ENCODE measurements at regions not wholly inside any gene's neighbourhood (a gene's known extent, or its start where the extent isn't known, plus 50 kb on each side); places are given as distances from the start of the nearest gene placed in this dataset.

DNA sequence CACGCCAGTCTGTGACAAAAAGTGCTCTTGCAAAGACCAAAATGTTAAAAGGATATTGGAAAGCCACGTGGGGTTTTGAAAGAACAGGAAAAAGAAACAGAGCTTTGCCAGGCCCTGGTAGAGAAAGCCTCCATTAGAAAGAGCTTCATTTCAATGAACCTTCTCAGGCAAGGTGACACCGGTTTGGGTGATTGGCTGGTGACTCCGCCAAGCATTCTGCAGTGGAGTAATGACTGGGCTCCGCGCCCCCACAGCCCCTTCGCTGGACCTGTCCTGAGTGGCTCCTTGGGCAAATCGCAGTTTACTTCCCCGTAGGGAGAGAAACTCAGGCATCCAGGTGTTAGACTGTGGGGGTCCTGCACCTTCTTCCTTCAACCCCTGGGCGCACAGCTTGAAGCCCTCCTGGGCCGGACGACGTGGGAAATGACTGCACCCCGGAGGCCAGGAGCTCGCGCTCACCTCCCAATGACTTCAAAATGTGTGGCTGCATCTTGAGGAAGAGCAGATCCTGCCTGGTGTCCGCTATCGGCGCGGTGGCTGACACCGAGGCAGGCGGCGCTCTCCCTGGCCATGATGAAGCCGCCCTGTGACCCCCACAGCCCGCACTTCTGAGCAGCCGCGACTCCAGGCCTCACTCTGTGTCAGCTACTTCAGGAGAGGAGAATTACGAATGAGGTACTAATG lies 444.6 kb upstream of the SGCG start:
- dilution Hi-C loops (cut with MboI; ENCODE audit: extremely low pct_ligation_motif_present, low sequenced_read_pairs) = no loop called here
- DNase-seq (ENCODE audit: low read depth, low spot score) = no peak
- H3K9me3 ChIP-seq (ENCODE audit: control insufficient read depth, low read depth, low read length) = no peaks in the 10 kb centered on the region
- H3K79me2 ChIP-seq (ENCODE audit: control insufficient read depth, insufficient read depth, low read length) = no peaks in the 10 kb centered on the region
- H2AFZ ChIP-seq (ENCODE audit: control insufficient read depth, low read length) = no peak overlapping the region
- no peak overlapping the region for H3K9ac ChIP-seq (ENCODE audit: control insufficient read depth, extremely low read depth, insufficient read depth, low read length)
- H3K27ac ChIP-seq (ENCODE audit: control insufficient read depth, insufficient read depth, low read length) = no peak overlapping the region
- TF ChIP-seq EZH2 (IDR thresholded peaks at IDR 0.05; ENCODE audit: low read length) (no peak), CTCF (optimal IDR thresholded peaks at IDR 0.05 in 1 of 3, IDR thresholded peaks at IDR 0.05 in 1 of 3, conservative IDR thresholded peaks at IDR 0.05 in 1 of 3; ENCODE audit: extremely low read depth in 1 of 3, insufficient read depth in 2 of 3, low read length in 3 of 3) (no peak)
- no peaks in the 10 kb centered on the region for H3K36me3 ChIP-seq (ENCODE audit: control insufficient read depth in 2 of 2, extremely low read depth in 1 of 2, insufficient read depth in 2 of 2, low read length in 2 of 2)
- H3K9me1 ChIP-seq (ENCODE audit: control insufficient read depth, extremely low read depth, insufficient read depth, low read length) = no peaks in the 10 kb centered on the region
- H3K4me2 ChIP-seq (ENCODE audit: control insufficient read depth, extremely low read depth, insufficient read depth, low read depth, low read length) = no peak overlapping the region
- H4K20me1 ChIP-seq (ENCODE audit: control insufficient read depth, extremely low read depth, insufficient read depth, low read length) = no peaks in the 10 kb centered on the region
- no peaks in the 10 kb centered on the region for H3K4me1 ChIP-seq (ENCODE audit: control insufficient read depth, extremely low read depth, insufficient read depth, low read length)
- FAIRE-seq = no peak
- H3K27me3 ChIP-seq (ENCODE audit: control insufficient read depth, extremely low read depth, insufficient read depth, low read length) = no peaks in the 10 kb centered on the region
- no peak overlapping the region for H3K4me3 ChIP-seq (ENCODE audit: control insufficient read depth in 2 of 3, extremely low read depth in 1 of 3, insufficient read depth in 2 of 3, low read depth in 1 of 3, low read length in 3 of 3)

DNA sequence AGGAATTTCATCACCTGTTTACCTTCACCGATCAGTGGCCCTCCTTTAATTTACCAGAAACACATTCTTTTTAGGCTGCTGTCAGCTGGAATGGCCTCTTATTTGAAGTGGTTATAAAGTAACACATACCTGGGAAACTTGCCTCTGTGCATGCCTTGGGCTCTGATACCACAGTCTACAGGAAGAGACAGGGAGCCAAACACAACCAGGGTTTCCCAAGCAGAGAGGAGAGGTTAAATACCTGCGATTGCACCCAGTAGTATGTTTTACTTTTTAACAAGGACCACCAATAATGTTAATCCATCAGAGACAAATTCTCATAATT lies 444.0 kb upstream of the SGCG start:
- H3K79me2 ChIP-seq (ENCODE audit: control insufficient read depth, insufficient read depth, low read length) = no peaks in the 10 kb centered on the region
- no peaks in the 10 kb centered on the region for H4K20me1 ChIP-seq (ENCODE audit: control insufficient read depth, extremely low read depth, insufficient read depth, low read length)
- no peak for FAIRE-seq
- no peak overlapping the region for H3K9ac ChIP-seq (ENCODE audit: control insufficient read depth, extremely low read depth, insufficient read depth, low read length)
- TF ChIP-seq CTCF (optimal IDR thresholded peaks at IDR 0.05 in 1 of 3, IDR thresholded peaks at IDR 0.05 in 1 of 3, conservative IDR thresholded peaks at IDR 0.05 in 1 of 3; ENCODE audit: extremely low read depth in 1 of 3, insufficient read depth in 2 of 3, low read length in 3 of 3) = no peak
- no peaks in the 10 kb centered on the region for H3K4me1 ChIP-seq (ENCODE audit: control insufficient read depth, extremely low read depth, insufficient read depth, low read length)
- H2AFZ ChIP-seq (ENCODE audit: control insufficient read depth, low read length) = no peak overlapping the region
- dilution Hi-C loops (cut with MboI; ENCODE audit: extremely low pct_ligation_motif_present, low sequenced_read_pairs) = no loop called here
- DNase-seq (ENCODE audit: low read depth, low spot score) = no peak
- no peak overlapping the region for H3K4me2 ChIP-seq (ENCODE audit: control insufficient read depth, extremely low read depth, insufficient read depth, low read depth, low read length)
- H3K27ac ChIP-seq (ENCODE audit: control insufficient read depth, insufficient read depth, low read length) = no peak overlapping the region
- H3K27me3 ChIP-seq (ENCODE audit: control insufficient read depth, extremely low read depth, insufficient read depth, low read length) = no peaks in the 10 kb centered on the region
- H3K9me1 ChIP-seq (ENCODE audit: control insufficient read depth, extremely low read depth, insufficient read depth, low read length) = no peaks in the 10 kb centered on the region
- no peaks in the 10 kb centered on the region for H3K9me3 ChIP-seq (ENCODE audit: control insufficient read depth, low read depth, low read length)
- no peaks in the 10 kb centered on the region for H3K36me3 ChIP-seq (ENCODE audit: control insufficient read depth in 2 of 2, extremely low read depth in 1 of 2, insufficient read depth in 2 of 2, low read length in 2 of 2)
- no peak overlapping the region for H3K4me3 ChIP-seq (ENCODE audit: control insufficient read depth in 2 of 3, extremely low read depth in 1 of 3, insufficient read depth in 2 of 3, low read depth in 1 of 3, low read length in 3 of 3)

All from keratinocyte (primary cell).